ENCODE measurements at regions not wholly inside any gene's neighbourhood (a gene's known extent, or its start where the extent isn't known, plus 50 kb on each side); places are given as distances from the start of the nearest gene placed in this dataset.
"Not testable (repeated sequence)": the region's sequence is repeated elsewhere in the genome, so short reads cannot be mapped to it uniquely, and the experiment has no call there.

DNA sequence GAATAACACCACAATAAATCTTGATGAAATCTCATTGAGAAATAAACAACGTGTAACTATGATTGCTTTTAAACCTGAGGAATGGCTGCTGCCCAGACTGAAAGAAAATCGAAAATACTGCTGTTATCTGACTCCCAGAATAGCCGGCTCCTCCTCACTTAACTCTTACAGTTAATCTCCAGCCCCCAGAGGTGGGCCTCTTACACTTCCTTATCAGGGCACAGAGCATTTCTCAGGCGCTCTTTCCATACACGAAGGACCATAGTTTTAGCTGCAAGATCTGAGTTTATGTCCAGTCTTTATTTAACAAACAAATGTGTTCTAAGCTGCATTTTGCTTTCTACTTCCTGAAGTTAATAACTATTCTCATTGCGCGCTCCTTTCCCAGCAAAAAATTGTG is 206.9 kb downstream of the MAP2K4 start:
- no peaks in the 10 kb centered on the region for H3K27me3 ChIP-seq (replicated peaks; ENCODE audit: insufficient read depth)
- H3K4me3 ChIP-seq: no peak overlapping the region
- TF ChIP-seq, protein P1, sequence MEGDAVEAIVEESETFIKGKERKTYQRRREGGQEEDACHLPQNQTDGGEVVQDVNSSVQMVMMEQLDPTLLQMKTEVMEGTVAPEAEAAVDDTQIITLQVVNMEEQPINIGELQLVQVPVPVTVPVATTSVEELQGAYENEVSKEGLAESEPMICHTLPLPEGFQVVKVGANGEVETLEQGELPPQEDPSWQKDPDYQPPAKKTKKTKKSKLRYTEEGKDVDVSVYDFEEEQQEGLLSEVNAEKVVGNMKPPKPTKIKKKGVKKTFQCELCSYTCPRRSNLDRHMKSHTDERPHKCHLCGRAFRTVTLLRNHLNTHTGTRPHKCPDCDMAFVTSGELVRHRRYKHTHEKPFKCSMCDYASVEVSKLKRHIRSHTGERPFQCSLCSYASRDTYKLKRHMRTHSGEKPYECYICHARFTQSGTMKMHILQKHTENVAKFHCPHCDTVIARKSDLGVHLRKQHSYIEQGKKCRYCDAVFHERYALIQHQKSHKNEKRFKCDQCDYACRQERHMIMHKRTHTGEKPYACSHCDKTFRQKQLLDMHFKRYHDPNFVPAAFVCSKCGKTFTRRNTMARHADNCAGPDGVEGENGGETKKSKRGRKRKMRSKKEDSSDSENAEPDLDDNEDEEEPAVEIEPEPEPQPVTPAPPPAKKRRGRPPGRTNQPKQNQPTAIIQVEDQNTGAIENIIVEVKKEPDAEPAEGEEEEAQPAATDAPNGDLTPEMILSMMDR (IDR thresholded peaks at IDR 0.05): no peak
- no peak for TF ChIP-seq POLR2A (IDR thresholded peaks at IDR 0.05)
- no peak for TF ChIP-seq POLR2AphosphoS5 (IDR thresholded peaks at IDR 0.05)
- intact Hi-C loops (cut with DNase I): no loop called here
- H3K9me3 ChIP-seq: no peaks in the 10 kb centered on the region
- no peaks in the 10 kb centered on the region for H3K36me3 ChIP-seq
- H3K4me1 ChIP-seq (replicated peaks): no peaks in the 10 kb centered on the region
- 45% methylated on average over 7 of the region's 7 CpGs for WGBS
- no peak overlapping the region for H3K27ac ChIP-seq
- no peak for DNase-seq (ENCODE audit: low spot score)

DNA sequence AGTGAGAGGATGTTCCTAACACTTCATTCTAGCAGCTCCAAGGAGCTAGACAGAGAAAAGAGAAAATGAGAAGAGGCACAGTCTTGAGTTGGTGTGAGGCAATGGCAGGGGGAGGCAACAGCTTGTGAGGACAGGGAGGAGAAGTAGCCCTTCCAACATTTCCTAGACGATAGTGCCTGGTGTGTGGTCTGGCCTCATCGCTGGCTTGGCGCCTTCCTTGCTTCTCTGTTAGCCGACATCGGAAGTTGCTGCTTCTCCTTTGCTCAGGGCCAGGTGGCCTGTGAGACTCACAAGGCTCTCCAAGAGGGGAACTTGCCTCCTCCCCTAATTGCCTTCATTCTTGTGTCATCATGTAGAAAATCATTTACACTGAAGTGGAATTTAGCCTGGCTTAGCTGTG is 208.7 kb downstream of the MAP2K4 start:
- Histone ChIP-seq H3K4me3 (no peak overlapping the region), H3K27ac (no peak overlapping the region), H3K4me1 (replicated peaks) (no peaks in the 10 kb centered on the region), H3K36me3 (no peaks in the 10 kb centered on the region), H3K9me3 (no peaks in the 10 kb centered on the region), H3K27me3 (replicated peaks; ENCODE audit: insufficient read depth) (no peaks in the 10 kb centered on the region)
- intact Hi-C loops (cut with DNase I): no loop called here
- DNase-seq (ENCODE audit: low spot score): no peak
- 66% methylated on average over 5 of the region's 5 CpGs for WGBS
- no peak for TF ChIP-seq POLR2A (IDR thresholded peaks at IDR 0.05)
- TF ChIP-seq POLR2AphosphoS5 (IDR thresholded peaks at IDR 0.05): no peak
- TF ChIP-seq, protein P1 (IDR thresholded peaks at IDR 0.05): no peak

DNA sequence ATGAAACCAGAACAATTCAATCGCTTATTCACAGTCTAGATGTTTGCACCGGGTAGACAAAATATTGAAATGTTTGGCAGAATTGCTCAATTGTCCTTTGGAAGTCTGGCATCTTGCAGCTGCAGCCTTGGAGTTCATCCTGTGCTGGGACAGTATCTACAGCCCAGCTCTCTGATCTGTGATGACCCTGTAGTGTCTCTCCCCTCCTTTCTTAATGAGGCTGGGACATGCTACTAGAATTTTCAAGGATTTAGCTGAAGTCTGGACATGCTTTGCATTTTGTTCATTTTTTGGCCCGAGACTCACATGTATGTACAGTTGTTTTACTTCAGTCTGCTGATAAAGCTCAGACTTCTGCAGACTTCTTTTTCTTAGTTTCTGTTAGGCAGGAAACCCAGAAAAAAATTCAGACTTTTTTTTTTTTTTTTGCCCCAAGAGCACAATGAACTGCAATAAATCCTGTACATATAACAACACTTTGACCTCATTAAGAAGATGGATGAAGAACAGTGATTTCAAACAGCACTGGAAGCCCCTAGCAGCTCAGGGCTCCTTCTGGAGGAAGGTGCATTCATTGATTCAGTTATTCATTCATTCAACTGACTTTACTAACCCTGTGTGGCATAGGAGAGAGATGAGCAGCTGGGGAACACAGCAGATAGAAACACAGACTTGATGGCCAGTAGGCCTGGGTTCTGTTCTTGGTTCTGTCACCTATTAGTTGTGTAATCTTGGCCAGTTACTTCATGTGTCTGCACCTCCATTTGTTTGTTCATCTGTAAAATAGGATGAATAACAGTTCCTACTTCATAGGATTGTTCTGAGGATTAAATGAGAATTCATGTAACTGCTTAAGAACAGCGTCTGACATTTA is 210.0 kb downstream of the MAP2K4 start:
- Histone ChIP-seq H3K36me3 (no peaks in the 10 kb centered on the region), H3K4me3 (no peak overlapping the region), H3K27ac (no peak overlapping the region), H3K27me3 (replicated peaks; ENCODE audit: insufficient read depth) (no peaks in the 10 kb centered on the region), H3K4me1 (replicated peaks) (no peaks in the 10 kb centered on the region), H3K9me3 (no peaks in the 10 kb centered on the region)
- intact Hi-C loops (cut with DNase I): no loop called here
- DNase-seq (ENCODE audit: low spot score): no peak
- TF ChIP-seq POLR2A (IDR thresholded peaks at IDR 0.05): no peak
- no peak for TF ChIP-seq POLR2AphosphoS5 (IDR thresholded peaks at IDR 0.05)
- TF ChIP-seq, protein P1 (IDR thresholded peaks at IDR 0.05): no peak
- 38% methylated on average over 4 of the region's 4 CpGs for WGBS

DNA sequence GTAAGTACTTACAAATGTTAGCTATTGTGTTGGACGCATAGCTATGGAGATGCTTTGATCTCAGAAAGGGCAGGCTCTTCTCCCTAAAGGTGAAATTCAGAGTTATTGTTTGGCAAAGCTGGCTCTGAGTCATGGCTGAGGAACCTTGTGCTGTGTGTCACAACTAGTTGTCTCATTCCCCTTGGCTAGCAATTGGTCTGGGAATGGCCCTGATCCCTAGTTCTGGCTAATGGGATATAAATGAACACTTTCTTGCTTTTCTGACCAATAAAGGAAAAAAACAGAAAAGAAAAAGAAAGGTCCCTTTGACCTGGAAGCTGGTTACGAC is 210.6 kb downstream of the MAP2K4 start:
- H3K9me3 ChIP-seq: no peaks in the 10 kb centered on the region
- intact Hi-C loops (cut with DNase I): no loop called here

DNA sequence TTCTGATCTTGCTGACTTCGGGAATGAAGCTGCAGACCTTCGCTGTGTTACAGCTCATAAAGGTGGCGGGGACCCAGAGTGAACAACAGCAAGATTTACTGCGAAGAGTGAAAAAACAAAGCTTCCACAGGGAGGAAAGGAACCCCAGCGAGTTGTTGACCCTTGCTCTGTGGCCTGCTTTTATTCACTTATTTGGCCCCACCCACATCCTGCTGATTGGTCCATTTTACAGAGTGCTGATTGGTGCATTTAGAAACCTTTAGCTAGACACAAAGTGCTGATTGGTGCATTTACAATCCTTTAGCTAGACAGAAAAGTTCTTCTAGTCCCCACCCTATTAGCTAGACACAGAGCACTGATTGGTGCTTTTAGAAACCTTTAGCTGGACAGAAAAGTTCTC is 218.3 kb downstream of the MAP2K4 start:
- H3K36me3 ChIP-seq; H3K27me3 ChIP-seq (replicated peaks; ENCODE audit: insufficient read depth); intact Hi-C loops (cut with DNase I); H3K4me3 ChIP-seq; H3K4me1 ChIP-seq (replicated peaks); H3K27ac ChIP-seq; H3K9me3 ChIP-seq; DNase-seq (ENCODE audit: low spot score): not testable (repeated sequence)
- WGBS: 92% methylated on average over 5 of the region's 5 CpGs

More for the DNA sequence above, 210.6 kb downstream of the MAP2K4 start:
- Histone ChIP-seq H3K27ac (no peak overlapping the region), H3K4me3 (no peak overlapping the region), H3K36me3 (no peaks in the 10 kb centered on the region), H3K27me3 (replicated peaks; ENCODE audit: insufficient read depth) (no peaks in the 10 kb centered on the region), H3K4me1 (replicated peaks) (no peaks in the 10 kb centered on the region)
- WGBS: 81% methylated on average over 2 of the region's 2 CpGs
- DNase-seq (ENCODE audit: low spot score): no peak
- TF ChIP-seq, protein P1 (IDR thresholded peaks at IDR 0.05): no peak
- TF ChIP-seq POLR2AphosphoS5 (IDR thresholded peaks at IDR 0.05) (no peak), POLR2A (IDR thresholded peaks at IDR 0.05) (no peak)

Data from prostate gland (tissue), 2 donors.